NCI-H1436 (cell line): ENCODE measurements at regions not wholly inside any gene's neighbourhood (a gene's known extent, or its start where the extent isn't known, plus 50 kb on each side); places are given as distances from the start of the nearest gene placed in this dataset.
A peak's percentile ranks its signal among the peaks of the same experiment; 100 is the strongest.
"Not testable (repeated sequence)": the region's sequence is repeated elsewhere in the genome, so short reads cannot be mapped to it uniquely, and the experiment has no call there.

Source experiments
- DNase-seq: peaks from one replicate; lab custom pipeline; 2025; lab: John Stamatoyannopoulos, UW

- not testable (repeated sequence) for DNase-seq
Measured at GRCh38 chr2:37722971-37723370, 51.5 kb upstream of the CDC42EP3 start.

- DNase-seq = no peak
Measured at GRCh38 chr2:37730037-37730818, 58.8 kb upstream of the CDC42EP3 start.

DNA sequence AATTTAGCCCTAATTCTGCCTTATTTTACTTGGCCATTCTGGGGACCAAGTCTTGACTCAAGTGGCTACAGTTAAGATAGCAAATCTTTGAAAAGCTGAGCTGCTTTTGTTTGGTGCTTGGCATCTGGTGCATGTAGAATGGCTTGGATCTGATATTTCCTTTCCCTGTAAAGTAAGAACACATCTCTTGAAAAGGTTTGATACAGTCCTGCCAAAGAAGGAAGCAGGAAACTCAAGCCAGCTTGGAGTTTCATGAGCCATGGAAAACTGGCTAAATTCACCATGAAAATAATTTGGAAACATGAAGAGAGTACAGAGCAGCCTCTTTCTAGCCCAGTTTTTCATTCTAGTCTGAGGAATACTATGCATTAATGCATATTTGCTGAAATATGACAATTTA is 61.0 kb upstream of the CDC42EP3 start:
- DNase-seq = not testable (repeated sequence)

- no peak for DNase-seq
Measured at GRCh38 chr2:37733251-37733650, 61.8 kb upstream of the CDC42EP3 start.

GRCh38 chr2:37733955-37734354 is 62.5 kb upstream of the CDC42EP3 start:
- not testable (repeated sequence) for DNase-seq

DNA sequence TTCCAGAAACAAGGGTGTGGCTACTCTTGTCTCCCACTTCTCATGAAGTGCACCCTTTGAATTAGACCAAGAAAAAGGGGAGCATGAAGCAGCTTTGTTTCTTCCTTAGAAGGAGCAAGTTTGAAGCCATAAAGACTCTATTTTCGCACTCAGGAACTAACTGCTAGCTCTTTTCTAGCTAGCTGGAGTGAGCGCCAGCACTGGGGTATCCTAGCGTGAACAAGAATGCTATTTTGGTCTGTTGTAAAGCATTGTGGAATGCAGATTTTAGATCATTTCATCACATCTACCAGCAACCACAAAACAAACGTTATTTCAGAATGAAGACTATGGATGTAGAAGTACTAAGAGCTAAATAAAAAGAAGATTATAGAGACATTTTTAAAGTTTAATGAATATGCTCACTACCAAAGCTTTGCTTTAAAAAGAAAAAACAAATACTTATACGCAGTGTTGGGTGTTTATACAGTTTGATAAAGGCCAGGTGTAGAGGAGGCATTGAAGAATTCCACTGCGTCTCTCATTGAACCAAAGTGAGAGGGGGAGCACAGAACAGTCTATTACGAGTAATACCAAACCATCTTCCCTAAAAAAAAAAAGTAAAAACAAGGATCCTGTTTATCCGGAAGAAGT is 63.6 kb upstream of the CDC42EP3 start:
- not testable (repeated sequence) for DNase-seq

- DNase-seq = peak; percentile 63
Measured at GRCh38 chr2:37735524-37735910, 64.1 kb upstream of the CDC42EP3 start.

DNA sequence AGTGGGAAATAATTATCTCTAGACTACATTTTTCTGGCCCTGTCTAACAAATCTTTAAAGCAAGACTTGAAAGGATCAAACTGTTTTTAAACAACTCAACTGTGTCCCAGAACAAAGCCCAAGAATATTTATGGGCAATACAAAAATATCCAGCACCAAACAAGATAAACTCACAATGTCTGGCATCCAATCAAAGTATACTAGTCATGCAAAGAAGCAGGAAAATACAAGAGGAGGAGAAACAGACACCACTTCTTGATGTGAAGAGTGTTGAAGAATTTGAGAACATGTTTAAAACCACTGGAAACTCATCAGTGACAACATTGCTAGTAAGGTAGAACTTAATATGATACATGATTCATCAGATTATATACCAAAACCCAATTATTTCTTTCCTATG is 66.1 kb upstream of the CDC42EP3 start:
- DNase-seq = no peak

- no peak for DNase-seq
Measured at GRCh38 chr2:37738266-37738885, 66.9 kb upstream of the CDC42EP3 start.

DNA sequence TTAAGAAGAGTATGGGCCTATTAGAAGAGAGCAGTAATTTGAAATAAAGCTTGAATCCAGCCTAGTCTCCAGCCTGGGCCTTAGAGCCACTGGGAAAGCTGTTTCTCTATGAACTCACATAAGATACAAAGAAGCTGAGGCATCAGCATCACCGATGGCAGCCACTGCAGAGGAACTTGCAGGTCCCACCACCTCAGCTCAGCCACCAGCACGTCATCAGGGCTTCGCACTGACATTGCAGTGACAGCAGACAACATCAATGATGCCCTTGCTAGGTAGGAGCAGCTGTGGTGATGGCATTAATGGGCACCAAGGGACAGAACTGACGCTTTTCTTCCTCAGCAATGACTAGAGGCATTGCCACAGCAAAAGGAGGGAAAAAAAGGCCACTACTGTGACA is 67.7 kb upstream of the CDC42EP3 start:
- DNase-seq = no peak

GRCh38 chr2:37740164-37740739 is 68.8 kb upstream of the CDC42EP3 start:
- no peak for DNase-seq

DNA sequence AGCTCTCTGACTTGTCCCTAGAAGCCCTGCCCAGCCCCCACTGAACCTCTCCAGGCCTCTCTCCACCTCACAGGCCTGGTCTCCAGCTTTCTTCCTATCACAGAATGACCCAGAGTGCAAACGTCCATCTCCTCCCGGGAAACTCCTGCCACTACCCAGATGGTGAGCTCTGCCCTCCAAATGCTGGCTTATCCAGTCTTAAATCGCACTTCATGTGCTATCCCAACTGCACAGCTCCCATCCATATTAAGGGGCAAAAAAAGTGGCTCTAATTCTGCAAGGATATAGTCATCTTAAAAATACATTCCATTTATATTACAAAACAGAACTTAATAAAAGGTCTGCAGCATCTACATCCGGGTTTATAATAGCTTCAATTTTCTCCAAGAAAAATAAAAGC is 70.8 kb upstream of the CDC42EP3 start:
- DNase-seq = no peak

GRCh38 chr2:37744010-37744409 is 72.6 kb upstream of the CDC42EP3 start:
- DNase-seq = no peak

GRCh38 chr2:37744961-37745360 is 73.5 kb upstream of the CDC42EP3 start:
- not testable (repeated sequence) for DNase-seq

DNA sequence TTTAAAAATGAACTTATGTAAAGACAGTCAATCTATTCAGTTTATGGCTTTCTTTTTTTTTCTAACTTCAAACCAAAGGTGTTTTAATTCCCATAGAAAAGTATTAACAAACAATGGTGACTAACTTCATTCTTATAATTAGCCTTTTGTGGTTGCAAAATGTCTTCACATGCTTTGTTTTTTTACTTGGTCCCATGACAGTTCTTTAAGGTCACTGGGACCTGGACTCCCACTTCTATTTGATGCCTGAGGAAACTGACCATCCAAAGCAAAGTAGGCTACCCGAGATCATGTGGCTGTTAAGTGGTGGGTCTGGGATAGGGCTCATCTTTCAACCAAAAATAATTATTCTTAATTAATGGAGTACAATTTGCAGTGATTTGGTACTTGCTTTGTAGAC is 74.6 kb upstream of the CDC42EP3 start:
- not testable (repeated sequence) for DNase-seq

GRCh38 chr2:37746883-37747282 is 75.4 kb upstream of the CDC42EP3 start:
- no peak for DNase-seq

DNA sequence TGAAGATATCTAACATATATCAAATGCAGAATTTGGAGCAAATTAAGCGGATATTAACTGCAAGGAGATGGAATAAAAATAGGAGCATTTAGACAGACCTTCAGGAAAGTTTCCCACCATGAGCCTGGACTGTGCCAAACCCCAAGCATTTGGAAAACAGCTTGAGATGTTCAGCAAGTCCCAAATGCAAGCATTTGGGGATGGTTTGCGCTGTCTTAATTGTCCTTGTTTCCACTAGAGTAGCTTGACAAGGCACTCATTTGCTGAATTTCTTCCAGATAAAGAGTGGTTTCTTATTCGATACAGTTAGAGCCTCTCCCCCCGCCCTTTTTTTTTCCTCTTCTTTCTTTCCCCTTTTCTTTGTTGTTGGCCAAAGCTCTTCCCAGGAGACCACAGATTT is 77.1 kb upstream of the CDC42EP3 start:
- DNase-seq = no peak

- not testable (repeated sequence) for DNase-seq
Measured at GRCh38 chr2:37750286-37750685, 78.8 kb upstream of the CDC42EP3 start.

- DNase-seq = no peak
Measured at GRCh38 chr2:37752766-37753165, 81.3 kb upstream of the CDC42EP3 start.

- DNase-seq = no peak
Measured at GRCh38 chr2:37753758-37754157, 82.3 kb upstream of the CDC42EP3 start.

GRCh38 chr2:37755961-37756559 is 84.6 kb upstream of the CDC42EP3 start:
- DNase-seq = not testable (repeated sequence)

DNA sequence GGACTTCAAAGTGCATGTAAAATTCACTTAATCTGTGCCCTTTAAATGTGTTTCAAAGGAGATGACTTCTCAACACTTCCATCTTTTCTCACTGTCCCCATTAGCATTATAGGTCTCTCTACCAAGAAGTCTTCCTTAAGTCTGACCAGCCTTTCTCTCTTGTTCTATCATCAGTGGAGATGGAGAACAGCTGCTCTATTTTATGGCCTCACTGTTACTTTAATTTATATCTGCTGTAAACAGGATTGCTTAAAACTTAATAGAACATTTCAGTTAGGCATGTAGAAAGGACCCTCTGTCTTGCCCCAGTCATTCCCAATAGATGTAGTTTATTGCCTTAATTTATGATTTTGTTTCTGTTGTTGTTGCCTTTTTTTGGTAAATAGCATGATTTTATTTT is 86.0 kb upstream of the CDC42EP3 start:
- not testable (repeated sequence) for DNase-seq
